ENCODE measurements at regions not wholly inside any gene's neighbourhood (a gene's known extent, or its start where the extent isn't known, plus 50 kb on each side); places are given as distances from the start of the nearest gene placed in this dataset.

DNA sequence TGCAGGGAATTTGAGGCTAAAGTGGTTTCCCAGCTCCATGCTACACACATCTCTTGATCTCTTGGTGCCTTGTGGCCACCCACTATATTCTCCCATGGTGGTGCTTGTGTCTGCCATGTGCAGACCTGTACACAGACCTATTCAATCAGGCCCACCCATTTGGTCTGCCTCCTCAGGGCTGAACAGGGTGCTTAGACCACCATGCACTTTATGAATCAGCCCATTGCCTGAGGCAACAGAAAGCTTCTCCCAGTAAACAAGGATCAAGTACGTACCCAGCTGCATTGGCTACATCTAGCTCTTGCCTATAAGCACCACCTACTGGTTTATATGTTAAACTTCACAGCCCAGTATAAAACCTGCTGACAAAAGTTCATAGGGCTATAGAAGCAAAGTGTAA is 664.3 kb upstream of the EDIL3 start:
- Histone ChIP-seq H3K4me3 (ENCODE audit: extremely low read depth in 1 of 4, insufficient read depth in 2 of 4, low read depth in 3 of 4, low read length in 4 of 4) (no peak overlapping the region), H3K79me1 (ENCODE audit: low read depth, low read length) (no peaks in the 10 kb centered on the region), H3K23me2 (ENCODE audit: low read depth, low read length) (no peaks in the 10 kb centered on the region), H2BK5ac (ENCODE audit: low read depth, low read length) (peak overlapping the region; percentile 80; the same call in 1 of the 2 replicates), H4K20me1 (replicated peaks in 1 of 2; ENCODE audit: control insufficient read depth in 1 of 2, insufficient read depth in 2 of 2, low read length in 2 of 2) (no peaks in the 10 kb centered on the region), H2AK5ac (ENCODE audit: low read depth, low read length) (no peak overlapping the region), H3K79me2 (ENCODE audit: control insufficient read depth in 1 of 2, insufficient read depth in 2 of 2, low read length in 2 of 2) (no peaks in the 10 kb centered on the region; a peak in 1 of 4 replicates), H2BK15ac (ENCODE audit: low read length) (no peak overlapping the region), H2AFZ (ENCODE audit: low read length) (peak overlapping the region; percentile 92), H4K5ac (ENCODE audit: insufficient read length, low read depth, low read length) (no peak overlapping the region), H3K4me1 (replicated peaks in 1 of 4; ENCODE audit: control insufficient read depth in 3 of 4, insufficient read depth in 4 of 4, low read length in 3 of 4) (no peaks in the 10 kb centered on the region), H3K9ac (replicated peaks in 1 of 4; ENCODE audit: extremely low read depth in 1 of 4, low read depth in 3 of 4, low read length in 3 of 4) (no peak overlapping the region), H3K9me3 (ENCODE audit: insufficient read depth in 2 of 2, low read depth in 1 of 2, low read length in 1 of 2) (no peaks in the 10 kb centered on the region), H3K4ac (replicated peaks; ENCODE audit: insufficient read length, low read depth, low read length) (no peak overlapping the region), H2BK20ac (ENCODE audit: low read length) (peak overlapping the region; percentile 91; the same call in 1 of the 2 replicates), H3K14ac (ENCODE audit: insufficient read length) (no peak overlapping the region), H2BK12ac (ENCODE audit: low read depth, low read length) (peak overlapping the region; percentile 77; the same call in 1 of the 2 replicates), H3K27ac (ENCODE audit: low read depth, low read length) (no peak overlapping the region), H3K23ac (ENCODE audit: insufficient read length) (no peak overlapping the region), H2BK120ac (replicated peaks; ENCODE audit: low read depth, low read length) (no peak overlapping the region), H4K8ac (ENCODE audit: extremely low read depth, insufficient read depth, low read length) (no peak overlapping the region), H3K18ac (ENCODE audit: extremely low read depth, low read length) (peak overlapping the region; percentile 5; the same call in 1 of the 2 replicates), H3K27me3 (replicated peaks in 1 of 4; ENCODE audit: control insufficient read depth in 3 of 4, extremely low read depth in 1 of 4, insufficient read depth in 3 of 4, low read length in 3 of 4) (no peaks in the 10 kb centered on the region), H4K91ac (replicated peaks; ENCODE audit: insufficient read length, low read length) (no peak overlapping the region), H3K36me3 (ENCODE audit: control insufficient read depth in 2 of 4, insufficient read depth in 4 of 4, low read length in 3 of 4) (no peaks in the 10 kb centered on the region), H3K4me2 (ENCODE audit: insufficient read depth in 1 of 2, low read depth in 2 of 2, low read length in 2 of 2) (no peak overlapping the region), H3K56ac (replicated peaks; ENCODE audit: insufficient read length, low read depth, low read length) (no peak overlapping the region)
- DNase-seq (ENCODE audit: low read depth in 1 of 2, low spot score in 2 of 2) (peak in 1 of 2 experiments; percentile 52), FAIRE-seq (peak; percentile 82)
- 50% methylated on average over 1 of the region's 1 CpG; no CpG with 5 or more reads in 1 of the 2 experiments for WGBS, 2 experiments (ENCODE audit: extremely low coverage in 1 of 2, insufficient coverage in 1 of 2, insufficient read length in 1 of 2, insufficient replicate concordance in 2 of 2, low coverage in 1 of 2, low lambda C conversion rate in 2 of 2, missing lambda C conversion rate in 1 of 2)
- CTCF ChIA-PET (ENCODE audit: partially characterized antibody) = interaction anchor here (0.6 to 2.0 kb wide), 17 partner anchors 9 to 1335 kb away, joined by 3 to 11 read pairs (median 3); no protein-coding TSS in a partner anchor
- POLR2A ChIA-PET (ENCODE audit: partially characterized antibody) = no interaction called here
- peak in 2 of 3 experiments; percentile 47 to 65; a peak in 2 of 4 replicates for TF ChIP-seq CTCF (IDR thresholded peaks at IDR 0.05; ENCODE audit: control extremely low read depth in 1 of 3, insufficient read depth in 1 of 3, low read depth in 1 of 3, low read length in 3 of 3)
- no peak for TF ChIP-seq SAP30 (IDR thresholded peaks at IDR 0.05; ENCODE audit: insufficient read depth, insufficient replicate concordance, low read length)
- no peak for TF ChIP-seq SUZ12 (IDR thresholded peaks at IDR 0.05; ENCODE audit: low read length)
- TF ChIP-seq SIN3A (conservative IDR thresholded peaks at IDR 0.05 in 1 of 2, IDR thresholded peaks at IDR 0.05 in 1 of 2; ENCODE audit: low read depth in 1 of 2, low read length in 2 of 2) = no peak
- TF ChIP-seq RAD21 (IDR thresholded peaks at IDR 0.05 in 1 of 2, conservative IDR thresholded peaks at IDR 0.05 in 1 of 2; ENCODE audit: low read depth in 2 of 2, low read length in 2 of 2) = peak; percentile 82 to 87
- no peak for TF ChIP-seq PHF8 (conservative IDR thresholded peaks at IDR 0.05; ENCODE audit: low read depth, low read length)
- TF ChIP-seq GABPA (IDR thresholded peaks at IDR 0.05; ENCODE audit: borderline replicate concordance, insufficient read depth, low read length) = no peak
- no peak for TF ChIP-seq HDAC2 (IDR thresholded peaks at IDR 0.05; ENCODE audit: borderline replicate concordance in 1 of 2, low read depth in 2 of 2, low read length in 2 of 2)
- TF ChIP-seq TCF12 (IDR thresholded peaks at IDR 0.05; ENCODE audit: low read depth, low read length) = 0 out of 2 replicates have a peak, but pooled peaks have one; percentile 8

Measured in H1 (cell line).